ENCODE measurements at regions not wholly inside any gene's neighbourhood (a gene's known extent, or its start where the extent isn't known, plus 50 kb on each side); places are given as distances from the start of the nearest gene placed in this dataset.
A peak's percentile ranks its signal among the peaks of the same experiment; 100 is the strongest.

- DNase-seq (ENCODE audit: low spot score): peak; percentile 80
These were observed 277.8 kb downstream of the FOXO1 start for GRCh38 chr13:40388617-40389016.

GRCh38 chr13:40389081-40389641 lies 277.3 kb downstream of the FOXO1 start:
- no peak for DNase-seq (ENCODE audit: low spot score)

GRCh38 chr13:40390401-40390916 lies 276.0 kb downstream of the FOXO1 start:
- DNase-seq (ENCODE audit: low spot score): no peak

- DNase-seq (ENCODE audit: low spot score): no peak
These were observed 274.7 kb downstream of the FOXO1 start for GRCh38 chr13:40391788-40392187.

- DNase-seq (ENCODE audit: low spot score): no peak
These were observed 272.0 kb downstream of the FOXO1 start for GRCh38 chr13:40394304-40394985.

- DNase-seq (ENCODE audit: low spot score): no peak
These were observed 268.4 kb downstream of the FOXO1 start for GRCh38 chr13:40398065-40398464.

GRCh38 chr13:40399756-40400155 lies 266.7 kb downstream of the FOXO1 start:
- no peak for DNase-seq (ENCODE audit: low spot score)

GRCh38 chr13:40401911-40402776 lies 264.3 kb downstream of the FOXO1 start:
- DNase-seq (ENCODE audit: low spot score): peak; percentile 95

- DNase-seq (ENCODE audit: low spot score): peak; percentile 42
These were observed 263.5 kb downstream of the FOXO1 start for GRCh38 chr13:40402931-40403431.

- no peak for DNase-seq (ENCODE audit: low spot score)
These were observed 262.8 kb downstream of the FOXO1 start for GRCh38 chr13:40403509-40404241.

GRCh38 chr13:40404407-40404806 lies 262.0 kb downstream of the FOXO1 start:
- DNase-seq (ENCODE audit: low spot score): no peak

- no peak for DNase-seq (ENCODE audit: low spot score)
These were observed 261.3 kb downstream of the FOXO1 start for GRCh38 chr13:40404967-40405716.

- no peak for DNase-seq (ENCODE audit: low spot score)
These were observed 259.9 kb downstream of the FOXO1 start for GRCh38 chr13:40406405-40407120.

GRCh38 chr13:40407567-40407966 lies 258.9 kb downstream of the FOXO1 start:
- peak; percentile 4 for DNase-seq (ENCODE audit: low spot score)

- peak; percentile 65 for DNase-seq (ENCODE audit: low spot score)
These were observed 257.8 kb downstream of the FOXO1 start for GRCh38 chr13:40408602-40409001.

- DNase-seq (ENCODE audit: low spot score): no peak
These were observed 257.2 kb downstream of the FOXO1 start for GRCh38 chr13:40409278-40409677.

- DNase-seq (ENCODE audit: low spot score): no peak
These were observed 256.1 kb downstream of the FOXO1 start for GRCh38 chr13:40410315-40410714.

- no peak for DNase-seq (ENCODE audit: low spot score)
These were observed 246.2 kb downstream of the FOXO1 start for GRCh38 chr13:40420160-40420740.

- DNase-seq (ENCODE audit: low spot score): no peak
These were observed 243.7 kb downstream of the FOXO1 start for GRCh38 chr13:40422588-40423235.

GRCh38 chr13:40428354-40428753 lies 238.1 kb downstream of the FOXO1 start:
- DNase-seq (ENCODE audit: low spot score): no peak

Measured in SW480 (cell line).